Kidney (tissue), 13 donors: ENCODE measurements at regions not wholly inside any gene's neighbourhood (a gene's known extent, or its start where the extent isn't known, plus 50 kb on each side); places are given as distances from the start of the nearest gene placed in this dataset.

Experiments used
- DNase-seq, 5 donors: peaks; one replicate each; pipeline ENCODE4 v3.0.0-alpha.2; 2013 to 2020
- FAIRE-seq: peaks from 2 replicates; lab custom pipeline; 2012; peaks lifted over from hg19 to GRCh38; lab: Jason Lieb, UNC
- H3K27ac ChIP-seq, 2 donors: one replicate each; pipeline ENCODE4 v1.7.0; 2013; ENCODE audit warnings: low read depth in 2 of 2, low read length in 2 of 2, inconsistent platforms in 1 of 2
- H3K27me3 ChIP-seq: one replicate; pipeline ENCODE4 v1.7.1; 2013; ENCODE audit warnings: low read length, inconsistent platforms; ENCODE audit not compliant: control insufficient read depth, insufficient read depth
- H3K36me3 ChIP-seq, 3 donors: one replicate each; pipeline versions ENCODE4 v1.7.0 to v1.7.1; 2013; ENCODE audit warnings: low read length in 3 of 3, control low read depth in 1 of 3, inconsistent platforms in 1 of 3; ENCODE audit not compliant: insufficient read depth in 3 of 3, control insufficient read depth in 2 of 3
- H3K4me1 ChIP-seq, 3 donors: one replicate each; pipeline versions ENCODE4 v1.7.0 to v1.7.1; 2013; ENCODE audit warnings: low read length in 3 of 3, inconsistent platforms in 1 of 3, low read depth in 1 of 3; ENCODE audit not compliant: control insufficient read depth in 2 of 3, insufficient read depth in 2 of 3
- H3K4me3 ChIP-seq, 3 donors: one replicate each; pipeline versions ENCODE4 v1.7.0 to v1.8.1; 2013; ENCODE audit warnings: low read length in 3 of 3, control low read depth in 1 of 3, inconsistent platforms in 1 of 3
- H3K9ac ChIP-seq, 3 donors: one replicate each; pipeline versions ENCODE4 v1.7.0 to v1.7.1; 2013; ENCODE audit warnings: low read length in 3 of 3, control low read depth in 1 of 3, inconsistent platforms in 1 of 3
- H3K9me3 ChIP-seq, 3 donors: one replicate each; pipeline versions ENCODE4 v1.7.0 to v1.7.1; 2013; ENCODE audit warnings: low read length in 3 of 3, control low read depth in 1 of 3, inconsistent platforms in 1 of 3; ENCODE audit not compliant: control insufficient read depth in 2 of 3, insufficient read depth in 1 of 3
- intact Hi-C: fragments of 100-400 bp; cut with DNase I; formaldehyde crosslinking; loops from one replicate; pipeline ENCODE4 v1.11.1; 2022
- TF ChIP-seq, protein P1 (sequence below): IDR thresholded peaks from 3 replicates; pipeline ENCODE4 v1.5.1; 2012; ENCODE audit warnings: mild to moderate bottlenecking, moderate library complexity, borderline replicate concordance; ENCODE audit not compliant: insufficient read depth; ENCODE audit errors: extremely low read depth
- donor health status: control.
- donor health status: control.
- donor health status: control.
- donor health status: control.
- donor health status: control.
- donor health status: DM: yes; HTN: yes; CAD: no.
- donor health status: Normal renal cell carcinoma (clear cell type).

DNA sequence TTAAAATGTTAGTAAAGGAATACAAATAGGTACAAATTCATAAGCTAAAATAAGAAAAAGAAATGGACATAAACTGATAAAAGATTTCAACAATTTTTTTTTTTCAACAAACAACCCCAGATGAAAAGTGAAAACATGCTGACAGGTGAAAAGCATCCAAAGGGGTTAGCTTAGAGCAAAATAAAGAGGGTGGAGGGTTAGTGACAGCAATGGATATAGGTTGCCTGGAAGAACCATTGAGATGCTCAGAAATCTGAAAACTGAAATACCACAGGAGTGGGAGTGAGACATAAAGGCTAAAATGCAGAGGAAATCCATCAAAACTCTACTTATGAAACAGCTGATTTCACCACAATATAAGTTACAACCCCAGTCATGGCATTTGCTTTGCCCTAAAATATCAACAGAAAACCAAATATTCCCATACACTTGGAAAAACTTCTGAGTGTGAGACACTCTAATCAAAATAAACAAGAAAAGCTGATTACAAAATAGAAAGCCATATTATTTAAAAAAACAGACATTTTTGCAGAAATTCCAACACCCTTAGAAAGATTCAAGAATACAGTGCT, 136.3 kb upstream of the PLEKHG7 start:
- intact Hi-C loops = no loop called here
- H3K4me1 ChIP-seq = peaks cover 0 to 7% (median 5%) of the 10 kb centered on the region in 3 donors
- no peaks in the 10 kb centered on the region for H3K27me3 ChIP-seq
- FAIRE-seq (no peak), DNase-seq (no peak)
- H3K9ac ChIP-seq = no peak overlapping the region
- TF ChIP-seq, protein P1, sequence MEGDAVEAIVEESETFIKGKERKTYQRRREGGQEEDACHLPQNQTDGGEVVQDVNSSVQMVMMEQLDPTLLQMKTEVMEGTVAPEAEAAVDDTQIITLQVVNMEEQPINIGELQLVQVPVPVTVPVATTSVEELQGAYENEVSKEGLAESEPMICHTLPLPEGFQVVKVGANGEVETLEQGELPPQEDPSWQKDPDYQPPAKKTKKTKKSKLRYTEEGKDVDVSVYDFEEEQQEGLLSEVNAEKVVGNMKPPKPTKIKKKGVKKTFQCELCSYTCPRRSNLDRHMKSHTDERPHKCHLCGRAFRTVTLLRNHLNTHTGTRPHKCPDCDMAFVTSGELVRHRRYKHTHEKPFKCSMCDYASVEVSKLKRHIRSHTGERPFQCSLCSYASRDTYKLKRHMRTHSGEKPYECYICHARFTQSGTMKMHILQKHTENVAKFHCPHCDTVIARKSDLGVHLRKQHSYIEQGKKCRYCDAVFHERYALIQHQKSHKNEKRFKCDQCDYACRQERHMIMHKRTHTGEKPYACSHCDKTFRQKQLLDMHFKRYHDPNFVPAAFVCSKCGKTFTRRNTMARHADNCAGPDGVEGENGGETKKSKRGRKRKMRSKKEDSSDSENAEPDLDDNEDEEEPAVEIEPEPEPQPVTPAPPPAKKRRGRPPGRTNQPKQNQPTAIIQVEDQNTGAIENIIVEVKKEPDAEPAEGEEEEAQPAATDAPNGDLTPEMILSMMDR = no peak
- no peaks in the 10 kb centered on the region for H3K36me3 ChIP-seq
- no peak overlapping the region for H3K4me3 ChIP-seq
- H3K27ac ChIP-seq = no peak overlapping the region
- no peaks in the 10 kb centered on the region for H3K9me3 ChIP-seq

DNA sequence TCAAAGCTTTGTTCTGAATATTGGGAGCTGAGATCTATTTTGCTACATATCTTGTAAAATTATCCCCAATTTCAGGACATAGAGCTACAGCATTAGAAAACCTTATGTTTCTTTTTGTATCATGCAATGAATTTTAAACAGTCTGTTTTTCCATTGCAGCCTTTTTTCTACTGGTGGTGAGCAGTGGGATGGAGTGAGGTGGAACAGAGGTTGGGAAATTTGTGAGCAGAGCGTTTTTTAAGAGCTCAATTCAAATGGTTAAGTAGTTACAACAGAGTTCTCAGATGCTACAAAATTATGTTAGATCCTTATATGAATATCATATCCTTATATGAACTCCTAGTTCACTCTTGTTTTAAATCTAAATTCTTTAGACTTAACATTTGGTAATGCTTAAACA, 139.0 kb upstream of the PLEKHG7 start:
- intact Hi-C loops = no loop called here

DNA sequence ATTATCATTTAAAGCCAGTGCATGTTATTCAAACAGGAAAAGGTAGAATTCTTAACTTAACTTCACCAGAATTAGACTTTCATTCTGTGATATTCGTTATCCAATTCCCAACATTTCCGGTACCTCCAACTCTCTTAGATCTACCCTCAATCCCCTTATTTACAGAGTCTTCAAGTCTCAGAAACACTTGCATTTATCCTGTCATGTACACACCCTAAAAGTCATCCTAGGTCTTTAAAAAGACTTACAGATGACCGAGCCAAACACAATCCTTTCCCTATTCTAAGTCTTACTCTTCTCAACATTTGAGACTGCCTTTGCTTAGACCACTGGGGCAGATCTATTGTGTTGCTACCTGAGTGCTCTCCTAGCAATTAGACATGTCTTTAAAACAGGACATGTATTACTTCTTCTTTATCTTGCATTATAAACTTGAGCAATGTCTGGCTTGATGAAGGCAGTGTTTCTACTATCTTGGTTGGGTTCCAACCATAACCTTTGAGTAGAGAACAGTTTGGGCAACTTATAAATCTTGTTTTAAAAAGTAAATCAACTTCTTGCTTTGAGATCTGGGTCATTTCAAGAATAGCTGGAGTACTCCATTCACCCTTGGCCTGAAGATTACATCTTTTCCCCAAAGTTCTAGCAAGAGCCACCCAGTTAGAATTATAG, 140.6 kb upstream of the PLEKHG7 start:
- Histone ChIP-seq H3K4me1 (peaks cover 0 to 9% (median 0%) of the 10 kb centered on the region in 3 donors), H3K9ac (no peak overlapping the region), H3K9me3 (no peaks in the 10 kb centered on the region), H3K27me3 (no peaks in the 10 kb centered on the region), H3K27ac (no peak overlapping the region), H3K4me3 (peak overlapping the region in 1 of 3 donors; percentile 13), H3K36me3 (no peaks in the 10 kb centered on the region)
- no peak for FAIRE-seq
- TF ChIP-seq, protein P1 = no peak
- intact Hi-C loops = no loop called here
- DNase-seq = no peak

More for the DNA sequence above, 139.0 kb upstream of the PLEKHG7 start:
- peaks cover 0 to 9% (median 0%) of the 10 kb centered on the region in 3 donors for H3K4me1 ChIP-seq
- no peaks in the 10 kb centered on the region for H3K9me3 ChIP-seq
- no peak overlapping the region for H3K27ac ChIP-seq
- FAIRE-seq (no peak), DNase-seq (no peak)
- no peak overlapping the region for H3K4me3 ChIP-seq
- TF ChIP-seq, protein P1 = no peak
- no peaks in the 10 kb centered on the region for H3K36me3 ChIP-seq
- H3K27me3 ChIP-seq = no peaks in the 10 kb centered on the region
- H3K9ac ChIP-seq = no peak overlapping the region
